ENCODE measurements at regions not wholly inside any gene's neighbourhood (a gene's known extent, or its start where the extent isn't known, plus 50 kb on each side); places are given as distances from the start of the nearest gene placed in this dataset.
A peak's percentile ranks its signal among the peaks of the same experiment; 100 is the strongest.

DNA sequence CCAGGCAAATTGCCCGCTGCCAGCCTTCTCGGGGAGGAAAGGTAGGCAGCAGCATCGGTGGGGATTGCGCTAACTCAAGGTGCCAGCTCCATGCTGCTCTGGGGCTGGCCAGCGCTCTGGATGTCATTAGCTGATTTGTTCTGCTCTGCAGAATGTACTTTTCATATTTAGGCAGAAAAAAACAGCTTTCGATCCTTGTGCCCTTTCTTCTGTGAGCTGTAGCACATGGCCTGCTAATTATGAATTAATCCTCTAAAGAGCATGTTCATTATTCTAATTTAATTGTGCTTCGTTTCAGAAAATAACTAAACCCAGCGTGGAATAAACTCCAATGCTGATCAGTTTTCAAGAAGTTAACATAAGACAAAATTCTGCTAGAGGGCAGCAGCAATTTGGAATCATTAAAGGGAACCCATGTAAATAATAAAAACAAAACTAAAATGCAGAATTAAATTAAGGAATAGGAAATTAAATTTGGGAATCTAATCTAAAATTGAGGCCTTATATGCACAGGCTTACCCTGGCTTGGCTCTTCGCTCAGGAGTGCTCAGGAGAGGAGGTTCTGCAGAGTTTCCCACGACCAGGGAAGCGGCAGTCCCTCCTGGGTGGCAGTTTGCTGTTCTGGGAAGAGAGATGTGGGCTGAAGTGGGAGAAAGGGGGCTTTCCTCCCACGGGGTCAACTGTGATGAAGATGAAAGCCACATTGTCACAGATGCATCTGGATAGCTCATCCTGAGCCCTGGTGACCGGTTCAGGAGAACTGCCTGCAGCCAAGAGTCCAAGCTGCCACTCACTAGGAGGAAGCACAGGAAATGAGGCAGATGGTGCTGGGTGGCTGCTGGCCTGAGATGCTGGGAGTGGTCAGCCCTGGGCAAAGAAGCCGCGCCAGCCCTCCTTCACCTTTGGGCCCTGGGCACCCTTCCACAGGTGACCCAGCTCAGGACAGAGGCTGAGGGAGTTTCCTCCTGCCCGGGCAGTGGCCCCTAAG, 93.2 kb upstream of the PKDCC start:
- Histone ChIP-seq H3K27ac (ENCODE audit: control insufficient read depth, insufficient read depth) (peak overlapping the region; percentile 45; the same call in 1 of the 2 replicates), H3K36me3 (ENCODE audit: control insufficient read depth in 2 of 2, insufficient read depth in 2 of 2, low read length in 1 of 2) (no peaks in the 10 kb centered on the region), H3K4me2 (ENCODE audit: control insufficient read depth, insufficient read depth) (peak overlapping the region; percentile 67), H3K27me3 (replicated peaks in 1 of 2; ENCODE audit: control insufficient read depth in 2 of 2, insufficient read depth in 2 of 2, low read length in 1 of 2) (no peaks in the 10 kb centered on the region), H2AFZ (ENCODE audit: control insufficient read depth, low read depth, low read length) (no peak overlapping the region), H3K4me3 (no peak overlapping the region), H3K4me1 (ENCODE audit: control insufficient read depth, insufficient read depth, low read length) (peaks cover 30% of the 10 kb centered on the region), H4K20me1 (ENCODE audit: control insufficient read depth, insufficient read depth) (no peaks in the 10 kb centered on the region), H3K79me2 (ENCODE audit: control insufficient read depth, insufficient read depth, low read length) (no peaks in the 10 kb centered on the region), H3K9me3 (replicated peaks; ENCODE audit: control insufficient read depth, insufficient read depth, low read length) (no peaks in the 10 kb centered on the region; the same call in 1 of the 3 replicates), H3K9ac (ENCODE audit: control insufficient read depth, insufficient read depth, low read length) (no peak overlapping the region)
- in situ Hi-C loops (cut with MboI): no loop called here
- ChIA-PET SMC1A (ENCODE audit: uncharacterized antibody, unreplicated experiment) (interaction anchor here (1.3 kb wide), 1 partner anchor 12 kb away, joined by 4 read pairs; no protein-coding TSS in a partner anchor), POLR2A (interaction anchor here (0.6 kb wide), 1 partner anchor 170 kb away, joined by 5 read pairs; no protein-coding TSS in a partner anchor), CTCF (no interaction called here), RAD21 (ENCODE audit: unreplicated experiment) (interaction anchor here (1.0 kb wide), 1 partner anchor 24 kb away, joined by 4 read pairs; no protein-coding TSS in a partner anchor)
- BruUV-seq (replicated peaks): no TSS peak
- ATAC-seq (no peak), FAIRE-seq (no peak), DNase-seq (ENCODE audit: low read depth, low spot score) (no peak)
- intact Hi-C loops (cut with micrococcal nuclease; ENCODE audit: unreplicated experiment): no loop called here
- 87% methylated on average over 16 of the region's 16 CpGs for WGBS (ENCODE audit: insufficient coverage, insufficient replicate concordance, low lambda C conversion rate, missing lambda C conversion rate)
- TF ChIP-seq SMAD5 (IDR thresholded peaks at IDR 0.05; ENCODE audit: low read depth) (no peak), JUNB (IDR thresholded peaks at IDR 0.05) (no peak)
- TF ChIP-seq, protein P1, sequence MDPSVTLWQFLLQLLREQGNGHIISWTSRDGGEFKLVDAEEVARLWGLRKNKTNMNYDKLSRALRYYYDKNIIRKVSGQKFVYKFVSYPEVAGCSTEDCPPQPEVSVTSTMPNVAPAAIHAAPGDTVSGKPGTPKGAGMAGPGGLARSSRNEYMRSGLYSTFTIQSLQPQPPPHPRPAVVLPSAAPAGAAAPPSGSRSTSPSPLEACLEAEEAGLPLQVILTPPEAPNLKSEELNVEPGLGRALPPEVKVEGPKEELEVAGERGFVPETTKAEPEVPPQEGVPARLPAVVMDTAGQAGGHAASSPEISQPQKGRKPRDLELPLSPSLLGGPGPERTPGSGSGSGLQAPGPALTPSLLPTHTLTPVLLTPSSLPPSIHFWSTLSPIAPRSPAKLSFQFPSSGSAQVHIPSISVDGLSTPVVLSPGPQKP (IDR thresholded peaks at IDR 0.05; ENCODE audit: low read depth, low read length): no peak

Data from GM12878 (cell line).